ENCODE measurements at regions not wholly inside any gene's neighbourhood (a gene's known extent, or its start where the extent isn't known, plus 50 kb on each side); places are given as distances from the start of the nearest gene placed in this dataset.

DNA sequence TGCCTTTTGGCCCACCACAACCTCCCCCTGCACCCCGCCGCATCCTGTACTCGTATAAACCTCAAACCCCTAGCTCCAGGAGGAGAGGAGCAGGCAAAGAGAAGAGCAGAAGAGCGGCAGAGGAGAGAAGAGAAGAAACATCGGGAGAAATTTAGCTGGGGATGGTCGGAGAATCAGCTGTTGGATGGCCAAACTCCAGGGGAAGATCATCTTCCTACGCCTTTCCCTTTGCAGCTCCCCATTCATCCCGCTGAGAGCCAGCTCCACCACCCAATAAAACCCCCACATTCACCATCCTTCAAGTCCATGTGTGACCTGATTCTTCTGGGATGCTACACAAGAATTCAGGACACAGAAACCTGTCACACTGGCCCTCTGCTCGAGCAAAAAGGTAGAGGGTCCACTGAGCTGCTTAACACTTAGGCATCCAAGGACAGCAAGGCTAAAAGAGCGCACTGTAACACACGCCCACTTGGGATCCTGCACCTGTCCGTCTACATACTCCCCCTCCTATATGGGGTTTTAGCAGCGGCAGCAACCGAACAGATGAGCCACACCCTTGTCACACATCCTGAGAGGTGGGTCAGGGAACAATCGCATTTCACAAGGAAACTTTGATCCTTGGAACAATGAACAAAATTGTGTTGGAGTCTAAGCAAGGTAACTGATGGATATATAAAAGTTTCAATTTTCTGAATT is 51.6 kb upstream of the MIR17HG start:
- TF ChIP-seq, protein P1, sequence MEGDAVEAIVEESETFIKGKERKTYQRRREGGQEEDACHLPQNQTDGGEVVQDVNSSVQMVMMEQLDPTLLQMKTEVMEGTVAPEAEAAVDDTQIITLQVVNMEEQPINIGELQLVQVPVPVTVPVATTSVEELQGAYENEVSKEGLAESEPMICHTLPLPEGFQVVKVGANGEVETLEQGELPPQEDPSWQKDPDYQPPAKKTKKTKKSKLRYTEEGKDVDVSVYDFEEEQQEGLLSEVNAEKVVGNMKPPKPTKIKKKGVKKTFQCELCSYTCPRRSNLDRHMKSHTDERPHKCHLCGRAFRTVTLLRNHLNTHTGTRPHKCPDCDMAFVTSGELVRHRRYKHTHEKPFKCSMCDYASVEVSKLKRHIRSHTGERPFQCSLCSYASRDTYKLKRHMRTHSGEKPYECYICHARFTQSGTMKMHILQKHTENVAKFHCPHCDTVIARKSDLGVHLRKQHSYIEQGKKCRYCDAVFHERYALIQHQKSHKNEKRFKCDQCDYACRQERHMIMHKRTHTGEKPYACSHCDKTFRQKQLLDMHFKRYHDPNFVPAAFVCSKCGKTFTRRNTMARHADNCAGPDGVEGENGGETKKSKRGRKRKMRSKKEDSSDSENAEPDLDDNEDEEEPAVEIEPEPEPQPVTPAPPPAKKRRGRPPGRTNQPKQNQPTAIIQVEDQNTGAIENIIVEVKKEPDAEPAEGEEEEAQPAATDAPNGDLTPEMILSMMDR (conservative IDR thresholded peaks at IDR 0.05), result no peak
- TF ChIP-seq EZH2 (IDR thresholded peaks at IDR 0.05; ENCODE audit: low read depth), result no peak
